Prostate gland (tissue), 2 donors: ENCODE measurements at regions not wholly inside any gene's neighbourhood (a gene's known extent, or its start where the extent isn't known, plus 50 kb on each side); places are given as distances from the start of the nearest gene placed in this dataset.

Source experiments
- POLR2A ChIP-seq: fragments of 450-650 bp; IDR thresholded peaks from one replicate; pipeline ENCODE4 v1.6.1; 2016; ENCODE audit warnings: antibody characterized with exemption, mild to moderate bottlenecking
- TF ChIP-seq, protein P1 (sequence below), 4 experiments: fragments of 200-600 bp in 2 of 4; fragments of 450-650 bp in 2 of 4; sonication (generic) in 2 of 4; IDR thresholded peaks; 1 replicate in 3 of 4; 2 replicates in 1 of 4; pipeline ENCODE4 v1.5.1; 2016 to 2019; ENCODE audit warnings: antibody characterized with exemption in 4 of 4, mild to moderate bottlenecking in 2 of 4, moderate library complexity in 2 of 4

DNA sequence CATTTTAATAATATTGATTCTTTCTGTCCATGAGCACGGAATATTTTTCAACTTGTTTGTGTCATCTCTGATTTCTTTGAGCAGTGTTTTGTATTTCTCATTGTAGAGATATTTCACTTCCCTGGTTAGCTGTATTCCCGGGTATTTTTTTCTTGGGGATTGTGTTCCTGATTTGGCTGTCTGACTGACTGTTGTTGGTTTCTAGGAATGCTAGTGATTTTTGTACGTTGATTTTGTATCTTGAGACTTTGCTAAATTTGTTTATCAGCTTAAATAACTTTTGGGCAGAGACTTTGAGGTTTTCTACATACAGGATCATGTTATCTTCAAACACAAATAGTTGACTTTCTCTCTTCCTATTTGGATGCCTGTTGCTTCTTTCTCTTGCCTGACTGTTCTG, 418.8 kb upstream of the ALCAM start:
- TF ChIP-seq, protein P1, sequence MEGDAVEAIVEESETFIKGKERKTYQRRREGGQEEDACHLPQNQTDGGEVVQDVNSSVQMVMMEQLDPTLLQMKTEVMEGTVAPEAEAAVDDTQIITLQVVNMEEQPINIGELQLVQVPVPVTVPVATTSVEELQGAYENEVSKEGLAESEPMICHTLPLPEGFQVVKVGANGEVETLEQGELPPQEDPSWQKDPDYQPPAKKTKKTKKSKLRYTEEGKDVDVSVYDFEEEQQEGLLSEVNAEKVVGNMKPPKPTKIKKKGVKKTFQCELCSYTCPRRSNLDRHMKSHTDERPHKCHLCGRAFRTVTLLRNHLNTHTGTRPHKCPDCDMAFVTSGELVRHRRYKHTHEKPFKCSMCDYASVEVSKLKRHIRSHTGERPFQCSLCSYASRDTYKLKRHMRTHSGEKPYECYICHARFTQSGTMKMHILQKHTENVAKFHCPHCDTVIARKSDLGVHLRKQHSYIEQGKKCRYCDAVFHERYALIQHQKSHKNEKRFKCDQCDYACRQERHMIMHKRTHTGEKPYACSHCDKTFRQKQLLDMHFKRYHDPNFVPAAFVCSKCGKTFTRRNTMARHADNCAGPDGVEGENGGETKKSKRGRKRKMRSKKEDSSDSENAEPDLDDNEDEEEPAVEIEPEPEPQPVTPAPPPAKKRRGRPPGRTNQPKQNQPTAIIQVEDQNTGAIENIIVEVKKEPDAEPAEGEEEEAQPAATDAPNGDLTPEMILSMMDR (IDR thresholded peaks at IDR 0.05) = no peak
- TF ChIP-seq POLR2A = no peak
